ENCODE measurements at regions not wholly inside any gene's neighbourhood (a gene's known extent, or its start where the extent isn't known, plus 50 kb on each side); places are given as distances from the start of the nearest gene placed in this dataset.

DNA sequence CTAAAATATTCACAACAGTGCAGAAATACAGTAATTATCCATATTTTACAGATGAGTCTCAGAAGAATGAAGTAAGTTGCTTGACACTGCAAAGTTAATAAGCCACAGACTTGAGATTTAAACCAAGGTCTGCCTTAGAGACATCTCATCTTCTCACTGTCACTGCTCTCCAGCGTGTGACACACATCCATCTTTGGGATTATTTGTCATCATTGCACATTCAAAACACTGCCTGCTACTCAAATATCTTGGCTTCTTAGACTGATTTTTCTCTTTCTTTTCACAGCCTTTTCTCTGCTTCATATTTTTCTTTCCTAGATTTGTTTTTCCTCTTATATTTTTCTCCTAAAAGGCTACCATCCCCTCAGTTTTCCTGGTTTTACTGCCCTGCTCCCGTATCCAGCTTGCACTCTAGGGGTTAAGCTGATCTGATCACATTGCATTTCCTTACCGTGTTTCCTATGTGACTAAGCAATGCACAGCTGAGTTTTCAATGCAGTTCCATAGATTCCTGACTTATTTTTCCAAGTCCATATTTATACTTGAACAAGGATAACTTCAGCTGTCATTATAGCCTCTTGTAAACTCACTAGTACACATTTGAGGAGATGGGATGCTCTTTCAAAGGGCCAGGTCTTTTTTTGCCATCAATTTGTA is 353.0 kb downstream of the PLK2 start:
- no peak overlapping the region for H3K9ac ChIP-seq (ENCODE audit: low read length)
- no peak overlapping the region for H3K4me3 ChIP-seq (ENCODE audit: low read length)
- no peak overlapping the region for H3K27ac ChIP-seq (ENCODE audit: low read depth, low read length)
- no peaks in the 10 kb centered on the region for H3K27me3 ChIP-seq (ENCODE audit: control insufficient read depth, insufficient read depth, low read length)
- H3K36me3 ChIP-seq (ENCODE audit: control insufficient read depth, insufficient read depth, low read length): no peaks in the 10 kb centered on the region
- no peaks in the 10 kb centered on the region for H3K4me1 ChIP-seq (ENCODE audit: control insufficient read depth, insufficient read depth, low read length)

GRCh38 chr5:58105836-58106235 is 354.1 kb downstream of the PLK2 start:
- Histone ChIP-seq H3K9ac (ENCODE audit: low read length) (no peak overlapping the region), H3K27me3 (ENCODE audit: control insufficient read depth, insufficient read depth, low read length) (no peaks in the 10 kb centered on the region), H3K4me1 (ENCODE audit: control insufficient read depth, insufficient read depth, low read length) (no peaks in the 10 kb centered on the region), H3K4me3 (ENCODE audit: low read length) (no peak overlapping the region), H3K36me3 (ENCODE audit: control insufficient read depth, insufficient read depth, low read length) (no peaks in the 10 kb centered on the region), H3K27ac (ENCODE audit: low read depth, low read length) (no peak overlapping the region)

DNA sequence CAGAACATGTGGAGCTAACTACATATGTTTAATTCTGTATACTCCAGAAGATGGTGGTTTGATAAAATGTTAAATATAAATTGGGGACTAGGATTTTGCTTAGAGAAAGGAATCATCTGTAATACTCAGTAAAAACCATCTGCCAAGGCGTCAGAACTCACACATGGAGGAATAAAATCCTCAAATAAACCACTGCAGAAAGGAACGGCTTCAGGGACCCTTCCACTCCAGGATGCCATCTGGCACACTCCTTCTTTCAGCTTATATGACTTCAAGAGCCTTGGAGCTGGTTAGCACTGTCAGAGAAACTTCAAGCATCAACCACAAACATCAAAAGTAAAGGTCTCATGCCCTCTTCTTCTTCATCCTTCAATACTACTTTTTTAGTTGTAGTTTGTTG is 360.6 kb downstream of the PLK2 start:
- H3K27me3 ChIP-seq (ENCODE audit: control insufficient read depth, insufficient read depth, low read length): no peaks in the 10 kb centered on the region

DNA sequence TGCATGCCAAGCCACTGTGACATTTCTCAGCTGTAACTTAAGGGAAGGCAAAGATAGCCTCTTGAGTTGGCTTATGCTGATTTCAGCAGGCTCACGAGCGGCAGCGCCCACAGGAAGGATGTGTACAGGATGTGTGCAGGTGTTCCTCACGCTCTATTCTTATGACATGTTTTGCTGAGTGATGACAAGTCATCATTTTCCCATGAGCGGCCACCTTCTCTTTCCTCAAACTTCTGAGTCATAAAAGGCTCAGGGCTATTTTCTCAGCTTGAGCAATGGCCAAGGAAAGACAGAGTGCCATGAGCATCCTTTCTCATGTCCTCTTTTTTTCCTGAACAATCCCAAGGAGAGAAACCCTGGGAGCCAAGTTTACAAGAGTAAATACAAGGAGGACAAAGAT is 365.9 kb downstream of the PLK2 start:
- no peak overlapping the region for H3K9ac ChIP-seq (ENCODE audit: low read length)
- no peaks in the 10 kb centered on the region for H3K36me3 ChIP-seq (ENCODE audit: control insufficient read depth, insufficient read depth, low read length)
- H3K27ac ChIP-seq (ENCODE audit: low read depth, low read length): no peak overlapping the region
- H3K27me3 ChIP-seq (ENCODE audit: control insufficient read depth, insufficient read depth, low read length): no peaks in the 10 kb centered on the region
- H3K4me3 ChIP-seq (ENCODE audit: low read length): no peak overlapping the region
- no peaks in the 10 kb centered on the region for H3K4me1 ChIP-seq (ENCODE audit: control insufficient read depth, insufficient read depth, low read length)

More for the DNA sequence above, 360.6 kb downstream of the PLK2 start:
- Histone ChIP-seq H3K36me3 (ENCODE audit: control insufficient read depth, insufficient read depth, low read length) (no peaks in the 10 kb centered on the region), H3K4me1 (ENCODE audit: control insufficient read depth, insufficient read depth, low read length) (no peaks in the 10 kb centered on the region), H3K4me3 (ENCODE audit: low read length) (no peak overlapping the region), H3K9ac (ENCODE audit: low read length) (no peak overlapping the region), H3K27ac (ENCODE audit: low read depth, low read length) (no peak overlapping the region)

DNA sequence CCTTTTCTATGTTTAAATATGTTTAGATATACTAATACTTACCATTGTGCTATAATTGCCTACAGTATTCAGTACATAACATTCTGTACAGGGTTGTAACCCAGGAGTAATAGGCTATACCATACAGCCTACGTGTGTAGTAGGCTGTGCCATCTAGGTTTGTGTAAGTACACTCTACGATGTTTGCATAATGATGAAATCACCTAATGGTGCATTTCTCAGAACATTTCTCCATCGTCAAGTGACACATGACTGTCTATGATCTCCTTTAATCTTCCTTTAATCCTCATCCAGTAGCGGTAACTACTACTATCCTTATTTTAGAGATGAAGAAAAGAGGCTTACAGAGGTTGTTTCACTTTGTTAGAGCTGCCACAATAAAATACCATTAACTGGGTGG is 369.2 kb downstream of the PLK2 start:
- no peaks in the 10 kb centered on the region for H3K36me3 ChIP-seq (ENCODE audit: control insufficient read depth, insufficient read depth, low read length)
- H3K9ac ChIP-seq (ENCODE audit: low read length): no peak overlapping the region
- H3K4me1 ChIP-seq (ENCODE audit: control insufficient read depth, insufficient read depth, low read length): no peaks in the 10 kb centered on the region
- no peak overlapping the region for H3K27ac ChIP-seq (ENCODE audit: low read depth, low read length)
- H3K27me3 ChIP-seq (ENCODE audit: control insufficient read depth, insufficient read depth, low read length): no peaks in the 10 kb centered on the region
- H3K4me3 ChIP-seq (ENCODE audit: low read length): no peak overlapping the region

- no peaks in the 10 kb centered on the region for H3K4me1 ChIP-seq (ENCODE audit: control insufficient read depth, insufficient read depth, low read length)
- H3K27ac ChIP-seq (ENCODE audit: low read depth, low read length): no peak overlapping the region
- no peaks in the 10 kb centered on the region for H3K36me3 ChIP-seq (ENCODE audit: control insufficient read depth, insufficient read depth, low read length)
Observed at GRCh38 chr5:58088941-58089340, 370.9 kb downstream of the PLK2 start.

DNA sequence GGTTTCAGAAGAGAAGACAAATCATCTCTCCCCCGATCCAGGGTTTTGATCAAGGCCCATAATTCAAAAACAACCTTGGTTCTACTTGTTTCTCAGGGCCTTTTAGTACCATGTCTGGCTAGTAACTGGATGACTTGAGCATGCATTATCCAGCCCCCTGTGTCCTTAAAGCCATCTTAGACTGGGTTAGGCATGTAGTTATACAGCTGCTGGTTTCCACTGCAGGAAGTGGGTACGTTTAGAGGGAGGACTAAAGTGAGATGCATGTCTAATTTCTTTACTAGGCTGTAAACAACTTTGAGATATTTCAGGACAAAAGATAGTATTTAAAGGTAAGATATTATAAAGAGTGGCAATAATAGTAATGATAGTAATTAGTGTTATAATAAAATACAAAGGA is 372.0 kb downstream of the PLK2 start:
- Histone ChIP-seq H3K4me1 (ENCODE audit: control insufficient read depth, insufficient read depth, low read length) (no peaks in the 10 kb centered on the region), H3K27me3 (ENCODE audit: control insufficient read depth, insufficient read depth, low read length) (no peaks in the 10 kb centered on the region), H3K36me3 (ENCODE audit: control insufficient read depth, insufficient read depth, low read length) (no peaks in the 10 kb centered on the region), H3K4me3 (ENCODE audit: low read length) (no peak overlapping the region), H3K9ac (ENCODE audit: low read length) (no peak overlapping the region), H3K27ac (ENCODE audit: low read depth, low read length) (no peak overlapping the region)

More at GRCh38 chr5:58088941-58089340, 370.9 kb downstream of the PLK2 start:
- H3K27me3 ChIP-seq (ENCODE audit: control insufficient read depth, insufficient read depth, low read length): no peaks in the 10 kb centered on the region
- H3K4me3 ChIP-seq (ENCODE audit: low read length): no peak overlapping the region
- no peak overlapping the region for H3K9ac ChIP-seq (ENCODE audit: low read length)

DNA sequence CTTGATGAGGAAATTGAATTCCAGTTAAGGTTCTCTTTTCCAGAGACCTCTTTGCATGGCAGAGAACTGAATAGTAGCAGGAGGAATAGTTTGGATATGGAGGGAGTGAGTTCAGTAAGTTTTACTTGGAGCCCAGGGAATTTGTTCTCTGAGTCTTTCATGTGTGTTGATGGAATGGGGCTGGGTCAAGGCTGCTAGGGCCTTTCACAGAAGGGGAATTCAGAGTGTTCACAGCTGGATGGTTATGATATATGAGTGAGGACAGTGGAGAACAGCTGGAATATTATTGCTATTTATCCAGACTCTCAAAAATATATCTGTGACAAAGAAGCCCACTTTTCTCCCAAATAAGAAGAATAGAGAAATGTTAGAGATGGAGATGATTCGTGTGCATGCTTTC is 372.8 kb downstream of the PLK2 start:
- H3K27ac ChIP-seq (ENCODE audit: low read depth, low read length): no peak overlapping the region
- no peaks in the 10 kb centered on the region for H3K36me3 ChIP-seq (ENCODE audit: control insufficient read depth, insufficient read depth, low read length)
- H3K4me3 ChIP-seq (ENCODE audit: low read length): no peak overlapping the region
- no peak overlapping the region for H3K9ac ChIP-seq (ENCODE audit: low read length)
- no peaks in the 10 kb centered on the region for H3K4me1 ChIP-seq (ENCODE audit: control insufficient read depth, insufficient read depth, low read length)
- no peaks in the 10 kb centered on the region for H3K27me3 ChIP-seq (ENCODE audit: control insufficient read depth, insufficient read depth, low read length)

GRCh38 chr5:58085800-58086199 is 374.1 kb downstream of the PLK2 start:
- no peaks in the 10 kb centered on the region for H3K36me3 ChIP-seq (ENCODE audit: control insufficient read depth, insufficient read depth, low read length)
- H3K9ac ChIP-seq (ENCODE audit: low read length): no peak overlapping the region
- H3K4me1 ChIP-seq (ENCODE audit: control insufficient read depth, insufficient read depth, low read length): no peaks in the 10 kb centered on the region
- no peak overlapping the region for H3K27ac ChIP-seq (ENCODE audit: low read depth, low read length)
- H3K4me3 ChIP-seq (ENCODE audit: low read length): no peak overlapping the region
- H3K27me3 ChIP-seq (ENCODE audit: control insufficient read depth, insufficient read depth, low read length): no peaks in the 10 kb centered on the region

DNA sequence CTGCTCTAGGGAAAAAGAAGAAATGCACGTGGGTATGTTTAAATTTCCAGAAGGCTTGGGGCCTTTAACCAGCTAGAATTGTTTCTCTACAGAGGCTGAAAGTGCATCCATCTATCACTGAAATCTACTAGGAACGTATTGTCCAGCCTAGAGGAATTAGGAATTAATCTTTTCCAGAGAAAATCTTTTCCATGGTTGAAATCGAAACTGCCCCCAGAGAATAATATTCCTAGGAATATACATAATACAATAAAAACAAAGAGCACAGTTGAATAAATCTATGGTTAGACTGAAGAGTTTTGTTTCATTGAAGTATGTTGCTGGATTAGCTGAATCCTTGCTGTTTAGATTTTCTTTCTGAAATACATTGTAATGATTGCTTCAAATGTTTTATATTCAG is 378.5 kb downstream of the PLK2 start:
- Histone ChIP-seq H3K4me3 (ENCODE audit: low read length) (no peak overlapping the region), H3K36me3 (ENCODE audit: control insufficient read depth, insufficient read depth, low read length) (no peaks in the 10 kb centered on the region), H3K27ac (ENCODE audit: low read depth, low read length) (no peak overlapping the region), H3K4me1 (ENCODE audit: control insufficient read depth, insufficient read depth, low read length) (no peaks in the 10 kb centered on the region), H3K27me3 (ENCODE audit: control insufficient read depth, insufficient read depth, low read length) (no peaks in the 10 kb centered on the region), H3K9ac (ENCODE audit: low read length) (no peak overlapping the region)

DNA sequence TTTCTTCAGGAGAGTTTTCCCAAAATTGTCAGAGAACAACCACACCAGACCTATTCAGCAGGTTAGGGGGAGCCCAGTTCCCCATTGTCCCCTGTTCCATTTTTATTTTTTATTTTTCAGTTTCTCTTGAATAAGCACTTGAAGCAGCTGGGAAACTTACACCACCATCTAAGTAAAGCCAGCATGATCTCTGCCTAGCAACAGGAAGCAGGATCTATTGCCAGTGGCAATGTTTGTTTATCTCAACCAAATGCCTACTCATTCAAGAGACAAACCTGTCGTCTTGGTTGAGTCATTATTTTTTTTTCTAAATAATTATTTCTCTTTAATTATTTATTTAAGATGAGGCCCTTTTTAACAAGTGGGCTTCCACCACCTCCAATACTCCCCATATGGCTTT is 379.3 kb downstream of the PLK2 start:
- Histone ChIP-seq H3K9ac (ENCODE audit: low read length) (no peak overlapping the region), H3K4me3 (ENCODE audit: low read length) (no peak overlapping the region), H3K27ac (ENCODE audit: low read depth, low read length) (no peak overlapping the region), H3K4me1 (ENCODE audit: control insufficient read depth, insufficient read depth, low read length) (no peaks in the 10 kb centered on the region), H3K36me3 (ENCODE audit: control insufficient read depth, insufficient read depth, low read length) (no peaks in the 10 kb centered on the region), H3K27me3 (ENCODE audit: control insufficient read depth, insufficient read depth, low read length) (no peaks in the 10 kb centered on the region)

- Histone ChIP-seq H3K27me3 (ENCODE audit: control insufficient read depth, insufficient read depth, low read length) (no peaks in the 10 kb centered on the region), H3K9ac (ENCODE audit: low read length) (no peak overlapping the region), H3K4me1 (ENCODE audit: control insufficient read depth, insufficient read depth, low read length) (no peaks in the 10 kb centered on the region), H3K4me3 (ENCODE audit: low read length) (no peak overlapping the region), H3K27ac (ENCODE audit: low read depth, low read length) (no peak overlapping the region), H3K36me3 (ENCODE audit: control insufficient read depth, insufficient read depth, low read length) (no peaks in the 10 kb centered on the region)
Observed at GRCh38 chr5:58077966-58078365, 381.9 kb downstream of the PLK2 start.

GRCh38 chr5:58077416-58077815 is 382.5 kb downstream of the PLK2 start:
- no peaks in the 10 kb centered on the region for H3K27me3 ChIP-seq (ENCODE audit: control insufficient read depth, insufficient read depth, low read length)
- H3K27ac ChIP-seq (ENCODE audit: low read depth, low read length): no peak overlapping the region
- no peaks in the 10 kb centered on the region for H3K36me3 ChIP-seq (ENCODE audit: control insufficient read depth, insufficient read depth, low read length)
- no peak overlapping the region for H3K4me3 ChIP-seq (ENCODE audit: low read length)
- no peaks in the 10 kb centered on the region for H3K4me1 ChIP-seq (ENCODE audit: control insufficient read depth, insufficient read depth, low read length)
- no peak overlapping the region for H3K9ac ChIP-seq (ENCODE audit: low read length)
